ENCODE measurements at regions not wholly inside any gene's neighbourhood (a gene's known extent, or its start where the extent isn't known, plus 50 kb on each side); places are given as distances from the start of the nearest gene placed in this dataset.
A peak's percentile ranks its signal among the peaks of the same experiment; 100 is the strongest.

DNA sequence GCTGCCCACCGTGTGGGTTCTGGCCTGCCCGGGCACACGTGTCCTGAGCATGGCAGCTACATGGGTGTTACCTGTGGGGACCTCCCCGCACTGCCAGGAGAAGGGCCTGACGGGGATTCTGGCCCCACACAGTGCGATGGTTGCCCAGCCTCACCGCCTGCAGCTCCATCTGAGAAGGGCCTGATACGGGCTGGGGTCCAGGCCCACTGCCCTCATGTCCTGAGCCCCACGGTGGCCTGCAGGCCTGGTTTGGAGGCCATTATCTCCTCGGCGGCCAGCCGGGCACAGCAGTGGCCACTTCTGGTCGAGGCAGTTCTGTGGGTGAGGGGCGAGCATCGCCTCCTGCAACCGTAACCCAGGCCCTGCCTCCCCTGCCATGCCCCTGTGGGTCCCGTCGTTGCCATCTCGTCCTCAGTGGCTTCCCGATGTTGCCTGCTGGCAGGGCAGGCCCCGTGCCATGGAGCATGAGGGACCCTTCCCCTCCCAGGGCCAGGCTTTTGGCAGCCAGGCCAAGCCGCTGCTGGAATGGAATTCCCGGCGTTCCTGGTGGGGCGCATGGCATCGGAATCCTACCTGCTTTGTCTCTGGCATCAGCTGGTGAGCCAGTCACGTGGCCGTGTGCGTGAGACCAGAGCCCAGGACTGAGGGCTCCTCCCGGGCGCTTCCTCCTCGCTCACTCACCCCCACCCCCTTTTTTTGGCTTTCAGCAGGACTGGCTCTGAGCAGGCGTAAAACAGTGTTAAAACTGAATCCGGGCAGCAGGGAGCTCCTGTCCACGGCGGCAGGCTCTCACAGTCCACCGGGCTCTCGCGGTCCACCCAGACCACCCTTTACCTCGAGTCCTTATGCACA lies 71.9 kb upstream of the PPARA start:
- no peak for DNase-seq (ENCODE audit: low spot score)

- no peak for DNase-seq (ENCODE audit: low spot score)
These were observed 71.0 kb upstream of the PPARA start for GRCh38 chr22:46079093-46079860.

DNA sequence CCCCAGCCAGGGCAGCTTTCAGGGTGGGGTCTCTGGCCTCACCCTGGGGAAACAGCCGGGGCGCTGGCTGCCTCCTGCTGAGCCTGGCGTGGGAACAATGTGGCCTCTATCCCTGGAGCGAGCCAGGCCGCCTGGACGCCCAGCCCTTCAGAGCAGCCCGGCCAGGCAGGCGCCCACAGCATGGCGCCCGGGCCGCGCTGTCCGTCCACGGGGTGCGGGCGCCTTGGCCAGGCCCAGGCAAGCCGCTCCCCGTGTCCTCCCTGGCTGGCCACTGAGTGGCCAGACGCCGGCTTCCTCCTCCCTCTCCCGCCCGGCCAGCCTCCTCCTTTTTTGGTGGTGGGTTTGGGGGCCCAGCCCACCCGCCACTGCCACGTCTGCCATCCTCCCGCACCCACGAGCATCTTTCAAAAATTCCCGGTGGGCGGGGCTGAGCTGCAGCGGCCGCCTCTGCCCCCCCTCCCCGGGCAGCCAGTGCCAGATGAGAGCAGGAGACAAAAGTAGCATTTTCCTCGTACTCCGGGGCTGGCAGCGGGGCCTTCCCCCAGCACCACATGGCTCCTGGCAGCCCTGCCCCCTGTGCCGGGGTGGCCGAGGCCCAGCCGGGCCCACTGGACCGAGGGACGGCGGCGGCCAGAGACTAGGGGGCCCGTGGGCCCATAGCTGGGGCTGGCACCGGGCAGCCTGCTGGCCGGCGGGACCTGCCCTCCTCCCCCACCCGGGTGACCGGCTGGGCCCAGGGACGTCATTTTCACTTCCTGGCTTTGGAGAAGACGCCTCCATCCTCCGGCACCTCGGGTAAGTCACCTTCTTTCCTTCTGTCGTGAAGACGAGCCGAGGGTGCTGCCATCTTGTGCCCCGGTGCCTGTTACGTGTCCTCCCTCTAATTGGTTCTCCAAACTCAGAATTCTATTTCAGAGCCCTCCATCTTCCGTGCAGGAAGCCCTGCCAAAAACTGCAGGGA lies 70.2 kb upstream of the PPARA start:
- peak; percentile 96 for DNase-seq (ENCODE audit: low spot score)

DNA sequence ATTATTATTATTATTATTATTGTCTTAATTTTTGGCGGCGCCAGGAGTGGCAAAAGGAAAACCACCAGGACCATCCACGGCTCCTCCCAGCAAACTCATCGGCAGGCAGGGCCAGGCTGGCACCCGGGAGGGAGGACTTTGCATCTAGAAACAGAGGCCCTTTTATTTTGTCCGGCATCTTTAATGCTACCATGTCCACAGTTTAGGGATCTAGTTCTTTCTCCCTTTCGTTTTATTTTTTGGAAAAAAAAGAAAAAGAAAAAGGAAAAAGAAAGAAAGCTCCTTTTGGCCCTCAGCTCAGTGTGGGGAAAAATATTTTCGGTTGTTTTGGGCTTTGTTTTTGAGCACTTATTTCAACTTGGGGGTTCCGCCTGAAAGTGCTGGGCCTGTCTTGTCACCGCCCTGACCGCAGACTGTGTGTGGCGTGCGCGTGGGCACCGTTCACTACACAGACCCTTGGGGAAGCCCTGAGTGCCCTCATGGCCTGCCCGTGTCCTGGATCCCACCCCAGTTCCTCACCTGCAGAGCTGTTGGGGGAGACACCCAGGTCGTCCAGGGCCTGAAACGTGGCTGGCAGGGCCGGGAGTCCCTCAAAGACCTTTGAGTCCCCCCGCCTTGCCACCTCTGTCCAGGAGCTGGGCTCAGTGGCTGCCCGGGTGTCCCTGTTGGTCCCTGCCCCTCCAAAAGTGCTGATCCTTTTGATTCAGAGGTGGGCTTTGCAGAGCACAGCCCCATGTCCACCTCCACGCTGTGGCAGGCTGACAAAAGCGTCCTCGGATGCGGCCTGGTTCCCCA lies 69.1 kb upstream of the PPARA start:
- peak; percentile 85 for DNase-seq (ENCODE audit: low spot score)

DNA sequence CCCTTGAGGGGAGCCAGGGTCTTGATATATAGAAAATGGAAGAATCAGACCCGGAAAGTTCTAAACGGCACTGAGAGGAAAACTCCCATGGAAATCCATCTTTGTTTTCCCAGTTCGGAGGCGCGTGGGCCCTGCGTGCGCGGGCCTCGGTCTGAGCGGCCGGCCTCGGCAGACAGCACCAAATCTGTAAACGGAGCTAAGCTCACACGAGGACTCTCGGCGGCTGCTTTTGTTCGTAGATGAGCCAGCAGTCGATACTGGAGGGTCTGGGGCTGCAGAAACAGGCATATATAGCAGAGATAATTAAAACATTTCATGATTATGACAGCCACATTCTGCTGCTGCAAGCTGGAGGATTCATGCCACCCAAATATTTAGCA lies 68.5 kb upstream of the PPARA start:
- no peak for DNase-seq (ENCODE audit: low spot score)

DNA sequence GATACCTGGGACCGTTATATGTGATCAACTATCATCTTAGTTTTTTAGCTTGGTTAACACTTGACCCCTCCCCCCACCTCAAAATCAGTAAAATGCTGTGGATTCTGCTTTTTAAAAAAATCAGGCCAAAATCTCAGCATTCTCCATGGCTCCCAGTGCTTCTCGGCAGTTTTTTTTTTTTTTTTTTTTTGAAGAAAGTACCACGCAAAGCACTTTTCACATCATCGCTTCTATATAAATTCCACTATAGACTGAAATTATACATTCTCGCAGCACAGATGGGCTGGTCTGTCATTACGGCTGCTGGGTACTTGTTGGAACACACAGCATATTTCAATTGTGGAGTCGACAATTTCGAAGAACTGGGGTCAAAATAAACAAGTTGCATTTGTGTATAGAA lies 67.7 kb upstream of the PPARA start:
- DNase-seq (ENCODE audit: low spot score) = no peak

DNA sequence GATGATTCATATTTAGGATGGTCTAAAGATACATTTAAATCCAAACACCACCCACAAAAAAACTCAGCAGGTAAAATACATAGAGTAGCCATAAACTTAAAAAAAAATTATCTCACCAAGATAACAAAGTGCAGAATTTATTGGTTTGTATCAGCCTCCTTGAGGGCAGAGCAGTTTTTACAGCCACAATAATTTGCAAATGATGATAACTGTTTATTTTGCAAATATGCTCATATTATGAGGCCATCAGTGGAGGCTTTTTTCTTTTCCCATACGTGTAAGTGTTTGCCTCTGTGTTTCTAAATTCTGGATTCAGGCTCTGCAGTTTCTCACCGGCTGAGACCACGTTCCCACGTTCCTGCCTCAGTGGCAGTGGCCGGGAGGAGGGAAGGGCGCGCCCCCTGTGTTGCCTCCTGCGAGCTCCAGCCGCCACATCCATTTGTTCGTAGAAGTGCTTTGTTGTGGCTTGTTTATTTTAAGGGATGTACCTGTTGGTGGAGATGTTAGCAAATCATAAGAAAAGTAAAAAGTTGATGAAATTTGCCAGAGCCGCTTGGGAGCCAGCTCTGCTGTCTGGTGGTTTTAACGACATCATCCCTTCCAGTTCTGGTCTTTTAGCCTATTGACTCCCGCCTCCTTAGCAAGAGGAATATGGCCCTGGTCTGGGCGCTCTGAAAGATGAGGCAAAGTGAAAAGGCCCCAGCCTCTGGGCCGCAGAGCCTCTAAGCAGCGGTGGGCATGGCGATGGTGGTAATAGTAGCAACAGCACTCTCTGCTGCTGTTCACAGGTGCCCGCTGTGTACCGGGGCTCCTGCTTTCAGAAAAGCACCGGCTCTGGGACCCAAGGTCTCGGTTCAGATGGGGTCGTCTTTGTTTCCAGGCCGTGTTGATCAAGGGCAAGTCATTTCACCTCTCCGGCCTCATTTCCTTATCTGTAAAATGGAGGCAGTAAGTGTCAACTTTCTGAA lies 66.7 kb upstream of the PPARA start:
- DNase-seq (ENCODE audit: low spot score) = no peak

DNA sequence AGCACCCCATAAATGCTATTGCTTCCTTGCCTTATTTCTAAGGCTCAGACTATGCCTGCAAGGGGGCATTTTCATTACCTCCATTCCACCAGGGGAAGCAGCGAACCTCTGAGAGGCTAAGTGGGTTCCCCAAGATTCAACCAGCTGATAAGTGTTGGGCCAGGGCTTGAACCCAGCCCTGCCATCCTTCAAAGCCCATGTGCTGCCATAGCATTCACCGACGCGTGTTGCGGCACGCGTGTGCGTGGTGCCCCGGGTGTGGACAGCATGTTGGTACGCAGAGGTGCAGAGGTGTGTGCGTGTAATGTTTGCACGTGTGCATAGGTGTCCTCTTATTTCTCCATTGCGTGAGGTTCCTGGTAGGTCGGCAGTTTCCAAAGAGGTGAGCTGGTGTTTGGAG lies 66.0 kb upstream of the PPARA start:
- DNase-seq (ENCODE audit: low spot score) = no peak

DNA sequence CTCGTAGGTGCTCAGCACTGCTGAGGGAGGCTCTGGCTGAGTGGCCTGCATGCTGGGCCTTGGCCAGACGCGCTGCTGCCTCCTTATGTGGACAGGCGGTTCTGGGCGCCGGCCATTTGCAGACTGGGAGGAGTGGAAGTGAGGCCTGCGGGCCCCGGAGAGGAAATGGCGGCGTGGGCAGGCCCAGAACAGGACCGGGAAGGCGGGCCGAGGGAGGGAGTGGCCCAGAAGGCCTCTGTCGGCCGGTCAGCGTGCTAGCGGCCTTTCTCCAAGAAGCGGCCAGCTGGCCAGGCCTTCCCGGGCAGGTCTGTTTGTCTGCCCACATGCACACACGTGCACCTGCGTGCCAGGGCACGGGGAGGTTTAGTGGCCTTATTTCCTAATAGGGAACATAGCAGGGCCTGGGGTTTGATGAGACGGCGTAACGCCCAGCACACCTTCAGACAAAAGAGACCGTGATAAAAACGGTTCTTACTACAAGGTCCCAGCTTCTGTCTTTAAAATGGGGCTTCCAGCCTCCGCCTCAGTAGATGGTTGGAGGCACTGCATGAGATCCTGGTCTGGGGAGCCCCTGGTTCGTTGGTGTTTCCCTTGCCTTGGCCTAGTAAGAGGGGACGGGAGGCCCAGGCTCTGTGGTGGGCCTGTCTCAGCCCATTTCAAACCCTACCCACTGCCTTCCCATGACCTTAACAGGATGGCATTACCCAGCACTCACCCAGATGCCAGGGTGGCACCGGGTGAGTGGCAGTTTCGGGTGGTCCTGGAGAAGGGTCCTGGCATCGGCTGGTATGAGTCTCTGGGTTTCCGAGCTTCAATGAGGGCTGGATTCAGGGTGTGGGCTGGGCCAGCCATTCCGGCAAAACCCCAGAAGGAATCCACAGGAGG lies 65.1 kb upstream of the PPARA start:
- DNase-seq (ENCODE audit: low spot score) = peak; percentile 83

- DNase-seq (ENCODE audit: low spot score) = no peak
These were observed 64.3 kb upstream of the PPARA start for GRCh38 chr22:46085828-46086576.

DNA sequence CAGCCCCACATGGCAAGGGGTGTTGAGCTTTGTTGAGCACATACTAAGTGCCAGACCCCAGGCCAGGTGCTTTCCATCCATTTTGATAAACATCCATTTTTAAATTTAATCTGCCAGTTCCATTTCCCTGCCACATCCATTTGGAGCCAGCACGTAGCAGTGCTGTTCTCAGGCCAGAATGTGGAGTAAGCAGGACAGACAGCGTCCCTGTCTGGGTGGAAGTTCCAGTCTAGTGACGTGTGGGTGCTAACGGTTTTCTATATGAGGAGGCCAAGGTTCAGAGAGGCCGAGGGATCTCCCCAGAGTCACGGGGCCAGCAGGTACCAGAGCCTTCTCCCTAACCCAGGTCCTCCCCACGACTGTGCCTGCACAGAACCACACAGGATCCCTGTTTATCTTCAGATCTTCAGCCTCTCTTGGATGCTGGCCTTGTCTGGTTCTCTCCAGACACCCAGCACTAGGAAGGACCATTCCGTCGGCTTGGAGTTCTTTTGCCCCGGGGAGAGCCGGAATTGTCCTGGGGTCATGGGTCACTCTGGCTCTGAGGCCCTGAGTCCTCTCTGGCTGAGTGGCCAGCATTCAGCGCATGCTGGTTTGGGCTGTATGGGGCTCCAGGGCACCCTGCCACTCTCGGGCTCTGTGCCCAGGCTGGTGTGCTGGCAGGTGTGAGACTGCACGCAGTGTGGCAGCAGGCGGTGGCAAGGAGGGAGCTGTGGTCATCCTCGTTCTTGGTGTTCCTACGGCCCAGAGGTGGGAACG lies 63.6 kb upstream of the PPARA start:
- DNase-seq (ENCODE audit: low spot score) = no peak

DNA sequence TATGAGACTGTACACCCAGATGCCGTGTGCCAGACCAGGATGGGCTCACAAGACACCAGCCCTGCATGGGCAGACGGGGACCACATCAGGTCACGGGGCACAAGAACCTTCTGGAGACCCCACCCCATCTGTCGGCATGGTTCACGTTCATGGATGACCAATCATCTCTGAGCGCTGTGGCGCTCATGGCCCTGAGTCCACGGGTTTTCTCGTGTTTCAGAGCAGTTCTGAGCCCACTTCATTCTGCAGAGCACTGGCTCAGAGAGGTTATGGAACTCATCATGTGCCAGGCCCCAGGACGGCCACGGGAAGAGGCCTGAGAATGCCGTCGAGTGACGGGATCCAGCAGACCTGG lies 63.0 kb upstream of the PPARA start:
- no peak for DNase-seq (ENCODE audit: low spot score)

GRCh38 chr22:46087816-46088277 lies 62.5 kb upstream of the PPARA start:
- peak; percentile 97 for DNase-seq (ENCODE audit: low spot score)

DNA sequence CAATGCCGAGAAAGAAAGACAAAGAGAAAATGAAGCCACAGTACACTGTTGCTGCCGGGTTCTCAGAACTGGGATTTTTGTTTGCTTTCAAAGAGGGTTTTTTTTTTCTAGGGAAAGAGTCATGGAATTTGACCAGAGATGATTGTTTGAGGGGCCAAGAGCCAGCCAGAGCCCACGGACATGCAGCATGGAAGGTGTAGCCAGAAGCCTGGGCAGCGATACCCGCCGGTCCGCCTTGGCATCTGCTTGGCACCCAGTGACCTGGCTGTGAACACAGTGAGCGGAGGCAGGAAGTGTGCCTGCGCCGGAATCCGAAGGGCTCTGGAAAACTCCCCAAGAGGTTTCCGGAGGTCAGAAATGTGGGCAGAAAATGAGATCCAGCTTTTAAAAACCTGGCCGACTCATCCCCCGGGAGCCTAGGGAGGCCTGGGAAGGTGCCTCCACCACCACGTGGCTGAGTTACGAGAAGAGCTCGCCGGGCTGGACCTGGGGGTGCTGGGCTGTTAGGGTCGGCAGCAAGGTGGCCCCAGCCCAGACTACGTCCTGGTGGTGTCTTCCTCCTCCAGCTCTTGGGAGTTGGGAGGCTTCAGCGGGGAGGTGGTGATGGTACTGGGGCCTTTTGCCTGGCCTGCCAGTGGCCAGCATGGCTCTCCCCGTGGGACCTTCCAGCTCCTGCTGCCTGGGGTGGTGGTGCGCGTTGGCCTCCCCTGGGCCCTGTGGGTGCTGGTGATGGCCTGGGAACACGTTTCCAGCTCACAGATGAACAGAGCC lies 61.6 kb upstream of the PPARA start:
- no peak for DNase-seq (ENCODE audit: low spot score)

GRCh38 chr22:46089426-46090035 lies 60.8 kb upstream of the PPARA start:
- DNase-seq (ENCODE audit: low spot score) = no peak

DNA sequence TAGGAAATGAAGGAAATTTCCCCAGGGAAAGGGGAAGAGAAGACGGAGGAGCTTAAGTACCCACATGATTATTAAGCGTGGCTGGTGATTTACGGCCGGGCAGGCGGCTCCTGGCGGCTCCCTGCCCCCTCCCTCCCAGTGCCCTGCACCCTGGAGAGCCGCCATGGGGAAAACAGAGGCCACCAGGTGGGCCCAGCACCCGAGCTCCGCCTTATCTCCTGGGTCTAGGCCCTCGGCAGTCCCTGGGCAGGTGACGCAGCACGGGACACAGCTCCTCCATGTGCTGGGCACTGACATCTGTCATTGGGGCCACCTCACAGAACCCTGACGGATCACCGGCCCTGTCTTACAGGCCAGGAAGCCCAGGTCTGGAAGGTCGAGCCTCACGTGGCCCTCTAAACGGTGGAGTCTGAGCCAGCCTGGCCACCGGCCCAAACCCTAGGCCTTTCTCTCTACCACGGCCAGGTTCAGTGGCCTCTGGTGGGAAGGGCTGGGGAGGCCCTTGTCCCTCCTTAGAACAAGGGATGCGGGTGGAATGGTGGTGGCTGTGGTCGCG lies 60.2 kb upstream of the PPARA start:
- DNase-seq (ENCODE audit: low spot score) = no peak

All from putamen (tissue), 1 donor.